Hindlimb muscle (tissue), 1 donor: ENCODE measurements at regions not wholly inside any gene's neighbourhood (a gene's known extent, or its start where the extent isn't known, plus 50 kb on each side); places are given as distances from the start of the nearest gene placed in this dataset.

Experiments
- DNase-seq: peaks from one replicate; pipeline ENCODE4 v3.0.0-alpha.2; 2013

GRCh38 chr2:204239411-204240165 lies 303.0 kb downstream of the ICOS start:
- DNase-seq, result no peak

GRCh38 chr2:204240961-204241360 lies 304.3 kb upstream of the PARD3B start:
- DNase-seq, result no peak

GRCh38 chr2:204249437-204249836 lies 295.8 kb upstream of the PARD3B start:
- DNase-seq, result no peak

GRCh38 chr2:204250692-204251091 lies 294.6 kb upstream of the PARD3B start:
- DNase-seq, result no peak

- no peak for DNase-seq
Measured at GRCh38 chr2:204251158-204251997, 293.9 kb upstream of the PARD3B start.

- no peak for DNase-seq
Measured at GRCh38 chr2:204251998-204252376, 293.3 kb upstream of the PARD3B start.

GRCh38 chr2:204255071-204255470 lies 290.2 kb upstream of the PARD3B start:
- DNase-seq, result no peak

- DNase-seq, result no peak
Measured at GRCh38 chr2:204255526-204255925, 289.7 kb upstream of the PARD3B start.

GRCh38 chr2:204257781-204258180 lies 287.5 kb upstream of the PARD3B start:
- no peak for DNase-seq

GRCh38 chr2:204258890-204259289 lies 286.4 kb upstream of the PARD3B start:
- no peak for DNase-seq

- DNase-seq, result peak; percentile 84
Measured at GRCh38 chr2:204260162-204260877, 285.0 kb upstream of the PARD3B start.

GRCh38 chr2:204260901-204261300 lies 284.4 kb upstream of the PARD3B start:
- DNase-seq, result no peak

GRCh38 chr2:204261846-204262245 lies 283.4 kb upstream of the PARD3B start:
- no peak for DNase-seq

GRCh38 chr2:204264085-204264553 lies 281.2 kb upstream of the PARD3B start:
- DNase-seq, result no peak

GRCh38 chr2:204264621-204265140 lies 280.6 kb upstream of the PARD3B start:
- DNase-seq, result no peak

GRCh38 chr2:204265681-204266181 lies 279.5 kb upstream of the PARD3B start:
- no peak for DNase-seq

GRCh38 chr2:204268458-204268857 lies 276.8 kb upstream of the PARD3B start:
- DNase-seq, result no peak

- no peak for DNase-seq
Measured at GRCh38 chr2:204268971-204269370, 276.3 kb upstream of the PARD3B start.

GRCh38 chr2:204272089-204272488 lies 273.2 kb upstream of the PARD3B start:
- no peak for DNase-seq

GRCh38 chr2:204272610-204273287 lies 272.5 kb upstream of the PARD3B start:
- no peak for DNase-seq

- DNase-seq, result no peak
Measured at GRCh38 chr2:204274429-204274828, 270.8 kb upstream of the PARD3B start.

- DNase-seq, result no peak
Measured at GRCh38 chr2:204274991-204275390, 270.3 kb upstream of the PARD3B start.
